ENCODE measurements at regions not wholly inside any gene's neighbourhood (a gene's known extent, or its start where the extent isn't known, plus 50 kb on each side); places are given as distances from the start of the nearest gene placed in this dataset.

DNA sequence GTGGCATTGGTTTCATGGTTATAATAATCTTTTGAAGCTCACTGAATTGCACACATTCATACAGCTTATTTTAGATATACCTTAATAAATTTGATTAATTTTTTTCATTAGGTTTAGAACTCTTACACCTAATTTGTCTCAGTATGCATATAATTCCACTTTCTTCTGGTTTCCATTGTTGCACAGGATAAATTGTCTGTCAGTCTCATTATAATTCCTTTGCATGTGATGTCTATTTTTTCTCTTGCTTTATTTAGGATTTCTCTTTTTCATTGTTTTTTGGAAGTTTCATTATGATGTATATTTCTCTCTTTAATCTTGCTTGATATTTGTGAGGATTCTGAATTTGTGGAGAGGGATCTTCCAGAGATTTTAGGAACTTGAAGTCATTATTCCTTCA, 84.7 kb downstream of the ARL5B start:
- TF ChIP-seq POLR2A (IDR thresholded peaks at IDR 0.05), result no peak
- TF ChIP-seq, protein P1, sequence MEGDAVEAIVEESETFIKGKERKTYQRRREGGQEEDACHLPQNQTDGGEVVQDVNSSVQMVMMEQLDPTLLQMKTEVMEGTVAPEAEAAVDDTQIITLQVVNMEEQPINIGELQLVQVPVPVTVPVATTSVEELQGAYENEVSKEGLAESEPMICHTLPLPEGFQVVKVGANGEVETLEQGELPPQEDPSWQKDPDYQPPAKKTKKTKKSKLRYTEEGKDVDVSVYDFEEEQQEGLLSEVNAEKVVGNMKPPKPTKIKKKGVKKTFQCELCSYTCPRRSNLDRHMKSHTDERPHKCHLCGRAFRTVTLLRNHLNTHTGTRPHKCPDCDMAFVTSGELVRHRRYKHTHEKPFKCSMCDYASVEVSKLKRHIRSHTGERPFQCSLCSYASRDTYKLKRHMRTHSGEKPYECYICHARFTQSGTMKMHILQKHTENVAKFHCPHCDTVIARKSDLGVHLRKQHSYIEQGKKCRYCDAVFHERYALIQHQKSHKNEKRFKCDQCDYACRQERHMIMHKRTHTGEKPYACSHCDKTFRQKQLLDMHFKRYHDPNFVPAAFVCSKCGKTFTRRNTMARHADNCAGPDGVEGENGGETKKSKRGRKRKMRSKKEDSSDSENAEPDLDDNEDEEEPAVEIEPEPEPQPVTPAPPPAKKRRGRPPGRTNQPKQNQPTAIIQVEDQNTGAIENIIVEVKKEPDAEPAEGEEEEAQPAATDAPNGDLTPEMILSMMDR (IDR thresholded peaks at IDR 0.05), result no peak

Measured in testis (tissue), 2 donors.